GM12878 (cell line): ENCODE measurements at regions not wholly inside any gene's neighbourhood (a gene's known extent, or its start where the extent isn't known, plus 50 kb on each side); places are given as distances from the start of the nearest gene placed in this dataset.

Experiments
- ATAC-seq: fragments of 200-7000 bp; cut with Tn5 transposase; 3 replicates; pipeline ENCODE4 v1.9.1; 2020; ENCODE audit warnings: mild to moderate bottlenecking, moderate library complexity
- BruUV-seq: library from RNA; stranded (reverse); fragments of 400-500 nt; replicated peaks from 2 replicates; lab custom pipeline; 2021; lab: Mats Ljungman, UMichigan
- CTCF ChIA-PET: fragments of 300-600 bp; sonication (Branson Sonifier 250); formaldehyde crosslinking; extraction: SDS; loops from one replicate; lab custom pipeline; 2021; ENCODE audit warnings: inconsistent platforms; lab: Yijun Ruan, JAX
- POLR2A ChIA-PET: fragments of 350-600 bp; formaldehyde crosslinking; extraction: SDS; loops from one replicate; lab custom pipeline; 2021; ENCODE audit warnings: inconsistent platforms; lab: Charles Lee
- RAD21 ChIA-PET: fragments of 300-600 bp; sonication (Branson Sonifier 250); formaldehyde crosslinking; loops from one replicate; lab custom pipeline; 2023; ENCODE audit warnings: antibody characterized with exemption; ENCODE audit not compliant: unreplicated experiment; lab: Charles Lee
- SMC1A ChIA-PET: fragments of 300-600 bp; sonication (Branson Sonifier 250); formaldehyde crosslinking; loops from one replicate; lab custom pipeline; 2023; ENCODE audit not compliant: unreplicated experiment, uncharacterized antibody; lab: Charles Lee
- DNase-seq: peaks from one replicate; pipeline ENCODE4 v3.0.0-alpha.2; 2011; ENCODE audit warnings: low read depth, low spot score
- FAIRE-seq: peaks from 3 replicates; lab custom pipeline; 2011; peaks lifted over from hg19 to GRCh38; lab: Jason Lieb, UNC
- H2AFZ ChIP-seq: 2 replicates; pipeline ENCODE4 v1.6.0; 2011; ENCODE audit warnings: low read depth, low read length, control low read depth; ENCODE audit not compliant: control insufficient read depth
- H3K27ac ChIP-seq: 2 replicates; pipeline ENCODE4 v1.5.1; 2011; ENCODE audit warnings: control low read depth; ENCODE audit not compliant: control insufficient read depth, insufficient read depth
- H3K27me3 ChIP-seq, 2 experiments: replicated peaks in 1 of 2; 2 replicates each; pipeline versions ENCODE4 v1.6.0 to v1.6.1; 2011; ENCODE audit warnings: low read length in 1 of 2; ENCODE audit not compliant: control insufficient read depth in 2 of 2, insufficient read depth in 2 of 2
- H3K36me3 ChIP-seq, 2 experiments: 2 replicates each; pipeline ENCODE4 v1.5.1; 2011; ENCODE audit warnings: low read length in 1 of 2; ENCODE audit not compliant: control insufficient read depth in 2 of 2, insufficient read depth in 2 of 2
- H3K4me1 ChIP-seq: 2 replicates; pipeline ENCODE4 v1.6.1; 2011; ENCODE audit warnings: mild to moderate bottlenecking, low read length, moderate library complexity, mixed read lengths; ENCODE audit not compliant: control insufficient read depth, insufficient read depth
- H3K4me2 ChIP-seq: 2 replicates; pipeline ENCODE4 v1.6.0; 2011; ENCODE audit warnings: control low read depth; ENCODE audit not compliant: control insufficient read depth, insufficient read depth
- H3K4me3 ChIP-seq: fragments of 200-600 bp; sonication (generic); 2 replicates; pipeline ENCODE4 v1.5.1; 2016
- H3K79me2 ChIP-seq: 2 replicates; pipeline ENCODE4 v1.6.0; 2011; ENCODE audit warnings: low read length; ENCODE audit not compliant: control insufficient read depth, insufficient read depth
- H3K9ac ChIP-seq: 2 replicates; pipeline ENCODE4 v1.8.0; 2011; ENCODE audit warnings: low read length, control low read depth, mixed read lengths; ENCODE audit not compliant: control insufficient read depth, insufficient read depth
- H3K9me3 ChIP-seq: replicated peaks from 3 replicates; pipeline ENCODE4 v1.5.1; 2011; ENCODE audit warnings: mild to moderate bottlenecking, low read length; ENCODE audit not compliant: control insufficient read depth, insufficient read depth
- H4K20me1 ChIP-seq: 2 replicates; pipeline ENCODE4 v1.6.0; 2011; ENCODE audit not compliant: control insufficient read depth, insufficient read depth
- BCL11A ChIP-seq: IDR thresholded peaks from 2 replicates; pipeline ENCODE4 v1.6.1; 2011; ENCODE audit warnings: low read depth, low read length
- CBFB ChIP-seq: IDR thresholded peaks from 2 replicates; pipeline ENCODE4 v1.6.1; 2016; ENCODE audit warnings: antibody characterized with exemption, low read depth
- CHD4 ChIP-seq: fragments of 200-600 bp; sonication (generic); IDR thresholded peaks from 2 replicates; pipeline ENCODE4 v1.6.1; 2016; ENCODE audit warnings: mild to moderate bottlenecking
- E2F4 ChIP-seq: IDR thresholded peaks from 2 replicates; pipeline ENCODE4 v1.6.1; 2012; ENCODE audit warnings: low read depth, low read length, improper control_type of control experiment
- MEF2A ChIP-seq: IDR thresholded peaks from 2 replicates; pipeline ENCODE4 v1.6.1; 2011; ENCODE audit warnings: low read depth, mild to moderate bottlenecking, low read length, moderate library complexity; ENCODE audit not compliant: insufficient read depth
- NRF1 ChIP-seq: conservative IDR thresholded peaks from 2 replicates; pipeline ENCODE4 v1.6.1; 2011; ENCODE audit warnings: mild to moderate bottlenecking, low read depth, low read length, improper control_type of control experiment
- RELA ChIP-seq: fragments of 450-650 bp; IDR thresholded peaks from 2 replicates; pipeline ENCODE4 v1.8.0; 2014; ENCODE audit warnings: borderline replicate concordance; ENCODE audit not compliant: partially characterized antibody
- WGBS: methylation state at CpG from one replicate; pipeline ENCODE4 v1.1.6; 2016; ENCODE audit warnings: low lambda C conversion rate; ENCODE audit not compliant: insufficient replicate concordance, insufficient coverage; ENCODE audit errors: missing lambda C conversion rate; 5-methylcytosine and 5-hydroxymethylcytosine counted together
- in situ Hi-C: fragments of 300-500 bp; cut with MboI; formaldehyde crosslinking; loops from 9 replicates; pipeline ENCODE4 v1.14.3; 2018; ENCODE audit warnings: mixed read lengths
- intact Hi-C: fragments of 100-400 bp; cut with micrococcal nuclease; formaldehyde crosslinking; loops from one replicate; pipeline ENCODE4 v1.14.2; 2022; ENCODE audit not compliant: unreplicated experiment

GRCh38 chr18:2028986-2029385 is 542.3 kb downstream of the METTL4 start:
- POLR2A ChIA-PET: no interaction called here
- Histone ChIP-seq H3K4me1 (no peaks in the 10 kb centered on the region), H3K4me2 (no peak overlapping the region), H3K79me2 (no peaks in the 10 kb centered on the region), H2AFZ (no peak overlapping the region), H4K20me1 (no peaks in the 10 kb centered on the region), H3K9ac (no peak overlapping the region), H3K27ac (no peak overlapping the region), H3K27me3 (no peaks in the 10 kb centered on the region), H3K9me3 (no peaks in the 10 kb centered on the region), H3K4me3 (no peak overlapping the region), H3K36me3 (no peaks in the 10 kb centered on the region)
- SMC1A ChIA-PET: no interaction called here
- ATAC-seq (no peak), DNase-seq (no peak), FAIRE-seq (no peak)
- RAD21 ChIA-PET: no interaction called here
- CTCF ChIA-PET: no interaction called here
- no peak for TF ChIP-seq CHD4
- no peak for TF ChIP-seq NRF1
- no peak for TF ChIP-seq BCL11A
- intact Hi-C loops: no loop called here
- in situ Hi-C loops: no loop called here
- no TSS peak for BruUV-seq
- whole genome bisulfite sequencing: 0% methylated on average over 3 of the region's 3 CpGs

- ChIA-PET RAD21 (no interaction called here), POLR2A (no interaction called here), CTCF (interaction anchor here (0.6 kb wide), 1 partner anchor 129 kb away, joined by 3 read pairs; no protein-coding TSS in a partner anchor), SMC1A (no interaction called here)
- no peaks in the 10 kb centered on the region for H3K36me3 ChIP-seq
- no peak for DNase-seq
- no peak overlapping the region for H3K9ac ChIP-seq
- no peak for FAIRE-seq
- H4K20me1 ChIP-seq: no peaks in the 10 kb centered on the region
- BruUV-seq: no TSS peak
- no peak for ATAC-seq
- no peaks in the 10 kb centered on the region for H3K9me3 ChIP-seq
- intact Hi-C loops: no loop called here
- no peak overlapping the region for H3K4me3 ChIP-seq
- TF ChIP-seq CBFB (no peak), MEF2A (no peak), E2F4 (no peak), RELA (no peak)
- H3K27me3 ChIP-seq: no peaks in the 10 kb centered on the region
- no peak overlapping the region for H2AFZ ChIP-seq
- H3K79me2 ChIP-seq: no peaks in the 10 kb centered on the region
- H3K27ac ChIP-seq: no peak overlapping the region
- H3K4me1 ChIP-seq: no peaks in the 10 kb centered on the region
- no peak overlapping the region for H3K4me2 ChIP-seq
- in situ Hi-C loops: no loop called here
Observed at GRCh38 chr18:2030647-2031046, 540.7 kb downstream of the METTL4 start.
